ENCODE measurements at regions not wholly inside any gene's neighbourhood (a gene's known extent, or its start where the extent isn't known, plus 50 kb on each side); places are given as distances from the start of the nearest gene placed in this dataset.

DNA sequence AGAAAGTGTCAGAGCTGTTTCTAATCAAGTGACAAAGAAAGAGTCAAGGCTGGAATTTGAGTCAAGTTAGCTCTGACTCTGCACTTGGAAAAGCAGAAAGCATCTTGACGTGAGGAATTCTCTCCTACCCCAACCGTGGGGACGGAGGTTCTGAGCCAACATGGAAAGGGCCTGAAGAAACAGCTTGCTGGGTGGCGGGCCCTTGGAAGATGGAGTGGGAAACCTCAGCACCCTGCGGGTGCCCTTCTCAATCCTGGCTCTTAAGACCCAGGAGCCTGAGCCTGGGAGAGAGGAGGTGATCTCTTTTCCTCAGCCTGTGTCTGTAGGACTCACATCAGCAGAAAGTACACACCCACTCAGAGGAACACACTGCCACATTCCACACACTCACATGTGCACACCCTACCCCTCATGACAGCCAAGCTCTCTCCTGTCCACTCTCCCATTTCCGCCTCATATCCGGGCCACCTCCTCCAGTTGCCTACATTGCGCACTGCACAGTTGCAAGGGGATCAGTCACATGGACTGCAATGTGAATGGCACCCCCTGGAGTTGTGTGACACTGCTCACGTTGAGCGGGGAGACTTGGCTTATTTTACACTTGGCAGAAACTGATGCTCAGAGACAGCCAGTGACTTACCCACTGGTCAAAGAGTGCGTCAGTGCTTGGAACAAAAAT lies 101.5 kb upstream of the SLC6A6 start:
- no peak for TF ChIP-seq POLR2A (IDR thresholded peaks at IDR 0.05; ENCODE audit: low read depth, low read length)
- TF ChIP-seq CTCF (IDR thresholded peaks at IDR 0.05; ENCODE audit: extremely low read depth in 1 of 2, insufficient read depth in 1 of 2, low read depth in 1 of 2, low read length in 2 of 2), result no peak
- no peak for TF ChIP-seq POLR2AphosphoS5 (IDR thresholded peaks at IDR 0.05; ENCODE audit: insufficient read depth, low read depth, low read length)
- no peak for TF ChIP-seq EZH2 (IDR thresholded peaks at IDR 0.05; ENCODE audit: borderline replicate concordance, low read depth, low read length, severe bottlenecking)
- TF ChIP-seq, protein P1, sequence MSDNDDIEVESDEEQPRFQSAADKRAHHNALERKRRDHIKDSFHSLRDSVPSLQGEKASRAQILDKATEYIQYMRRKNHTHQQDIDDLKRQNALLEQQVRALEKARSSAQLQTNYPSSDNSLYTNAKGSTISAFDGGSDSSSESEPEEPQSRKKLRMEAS (IDR thresholded peaks at IDR 0.05; ENCODE audit: insufficient read depth, insufficient read length), result no peak
- no peak for TF ChIP-seq MYC (IDR thresholded peaks at IDR 0.05; ENCODE audit: low read depth, low read length)
- TF ChIP-seq FOS (IDR thresholded peaks at IDR 0.05; ENCODE audit: borderline replicate concordance, insufficient read depth, low read length), result no peak
- no peak for TF ChIP-seq JUN (IDR thresholded peaks at IDR 0.05; ENCODE audit: borderline replicate concordance, insufficient read depth, insufficient read length, low read depth)
- TF ChIP-seq GATA2 (IDR thresholded peaks at IDR 0.05; ENCODE audit: insufficient read depth, insufficient read length, low read depth, low read length), result no peak
